CD14-positive monocyte (primary cell): ENCODE measurements at regions not wholly inside any gene's neighbourhood (a gene's known extent, or its start where the extent isn't known, plus 50 kb on each side); places are given as distances from the start of the nearest gene placed in this dataset.

ENCODE experiments used
- DNase-seq, 3 donors: peaks; one replicate each; pipeline ENCODE4 v3.0.0-alpha.2; 2011 to 2022
- H2AFZ ChIP-seq: 2 replicates; pipeline ENCODE4 v1.6.0; 2012; ENCODE audit warnings: mild to moderate bottlenecking, low read depth, low read length, inconsistent platforms; ENCODE audit not compliant: insufficient read depth, poor library complexity, severe bottlenecking
- H3K27ac ChIP-seq, 2 donors: 1 replicate in 1 of 2; 2 replicates in 1 of 2; pipeline ENCODE4 v1.5.1; 2012 to 2013; ENCODE audit warnings: low read length in 2 of 2, control low read depth in 1 of 2, inconsistent platforms in 1 of 2, low read depth in 1 of 2, mild to moderate bottlenecking in 1 of 2
- H3K27me3 ChIP-seq, 2 donors: one replicate each; pipeline versions ENCODE4 v1.6.0 to v1.6.1; 2011 to 2013; ENCODE audit warnings: low read length in 2 of 2; ENCODE audit not compliant: control insufficient read depth in 2 of 2, insufficient read depth in 2 of 2
- H3K36me3 ChIP-seq, 2 donors: replicated peaks in 1 of 2; 1 replicate in 1 of 2; 2 replicates in 1 of 2; pipeline versions ENCODE4 v1.5.1 to v1.6.1; 2012 to 2013; ENCODE audit warnings: low read length in 2 of 2, control low read depth in 1 of 2, inconsistent platforms in 1 of 2, mild to moderate bottlenecking in 1 of 2; ENCODE audit not compliant: insufficient read depth in 2 of 2, control insufficient read depth in 1 of 2
- H3K4me1 ChIP-seq, 2 donors: 1 replicate in 1 of 2; 2 replicates in 1 of 2; pipeline versions ENCODE4 v1.5.1 to v1.6.1; 2012 to 2013; ENCODE audit warnings: low read length in 2 of 2, control low read depth in 1 of 2, inconsistent platforms in 1 of 2, mild to moderate bottlenecking in 1 of 2, moderate library complexity in 1 of 2; ENCODE audit not compliant: insufficient read depth in 2 of 2, control insufficient read depth in 1 of 2
- H3K4me2 ChIP-seq: replicated peaks from 2 replicates; pipeline ENCODE3; 2012; ENCODE audit warnings: low read length, moderate library complexity, mild to moderate bottlenecking; ENCODE audit not compliant: poor library complexity, severe bottlenecking; ENCODE audit errors: extremely low read depth
- H3K4me3 ChIP-seq, 3 experiments: fragments of 200-600 bp in 1 of 3; sonication (generic) in 1 of 3; replicated peaks in 1 of 3; 1 replicate in 2 of 3; 2 replicates in 1 of 3; pipeline ENCODE4 v1.5.1; 2011 to 2013; ENCODE audit warnings: low read length in 3 of 3, mild to moderate bottlenecking in 3 of 3, control low read depth in 2 of 3, low read depth in 2 of 3, inconsistent platforms in 1 of 3, moderate library complexity in 1 of 3
- H3K79me2 ChIP-seq: 2 replicates; pipeline ENCODE4 v1.6.0; 2012; ENCODE audit warnings: mild to moderate bottlenecking, control low read depth, inconsistent platforms, low read length, moderate library complexity; ENCODE audit not compliant: insufficient read depth
- H3K9ac ChIP-seq: 2 replicates; pipeline ENCODE4 v1.6.0; 2017; ENCODE audit warnings: low read length, mild to moderate bottlenecking; ENCODE audit not compliant: insufficient read depth, poor library complexity, severe bottlenecking
- H3K9me3 ChIP-seq, 2 donors: replicated peaks in 1 of 2; 1 replicate in 1 of 2; 2 replicates in 1 of 2; pipeline versions ENCODE4 v1.5.1 to v1.6.1; 2012 to 2013; ENCODE audit warnings: low read length in 2 of 2, control low read depth in 1 of 2; ENCODE audit not compliant: control insufficient read depth in 1 of 2, insufficient read depth in 1 of 2
- H4K20me1 ChIP-seq: 2 replicates; pipeline ENCODE4 v1.6.0; 2012; ENCODE audit warnings: mild to moderate bottlenecking, low read length, control low read depth, moderate library complexity; ENCODE audit not compliant: insufficient read depth
- H3K27ac Mint-ChIP-seq, 7 donors: one replicate each; pipeline ENCODE4 v1.8.0; 2020; ENCODE audit warnings: mild to moderate bottlenecking in 7 of 7, mixed read lengths in 7 of 7, moderate library complexity in 6 of 7, inconsistent platforms in 2 of 7
- H3K27me3 Mint-ChIP-seq, 3 donors: one replicate each; pipeline ENCODE4 v1.8.0; 2021 to 2022; ENCODE audit warnings: low read depth in 3 of 3, mild to moderate bottlenecking in 3 of 3, mixed read lengths in 3 of 3, moderate library complexity in 3 of 3, inconsistent platforms in 1 of 3
- H3K36me3 Mint-ChIP-seq, 2 donors: one replicate each; pipeline ENCODE4 v1.8.0; 2020; ENCODE audit warnings: mixed read lengths in 2 of 2, inconsistent platforms in 1 of 2, mild to moderate bottlenecking in 1 of 2
- H3K4me1 Mint-ChIP-seq: one replicate; pipeline ENCODE4 v1.8.0; 2020; ENCODE audit warnings: mild to moderate bottlenecking, mixed read lengths
- H3K4me3 Mint-ChIP-seq, 2 donors: one replicate each; pipeline ENCODE4 v1.8.0; 2020; ENCODE audit warnings: mild to moderate bottlenecking in 2 of 2, mixed read lengths in 2 of 2, moderate library complexity in 1 of 2
- H3K9me3 Mint-ChIP-seq, 7 donors: one replicate each; pipeline ENCODE4 v1.8.0; 2020 to 2022; ENCODE audit warnings: mixed read lengths in 7 of 7, mild to moderate bottlenecking in 6 of 7, moderate library complexity in 6 of 7, inconsistent platforms in 2 of 7
- WGBS: methylation state at CpG from one replicate; pipeline ENCODE4 v1.1.5; 2013; ENCODE audit warnings: missing lambda C conversion rate; ENCODE audit not compliant: insufficient coverage; 5-methylcytosine and 5-hydroxymethylcytosine counted together
- intact Hi-C, 2 donors: fragments of 100-400 bp; cut with micrococcal nuclease; formaldehyde crosslinking; loops; one replicate each; pipeline versions ENCODE4 v1.15.0 to v1.15.1; 2023
- TF ChIP-seq, protein P1 (sequence below): fragments of 200-600 bp; IDR thresholded peaks from one replicate; pipeline ENCODE4 v1.8.0; 2022; ENCODE audit warnings: antibody characterized with exemption, mild to moderate bottlenecking

DNA sequence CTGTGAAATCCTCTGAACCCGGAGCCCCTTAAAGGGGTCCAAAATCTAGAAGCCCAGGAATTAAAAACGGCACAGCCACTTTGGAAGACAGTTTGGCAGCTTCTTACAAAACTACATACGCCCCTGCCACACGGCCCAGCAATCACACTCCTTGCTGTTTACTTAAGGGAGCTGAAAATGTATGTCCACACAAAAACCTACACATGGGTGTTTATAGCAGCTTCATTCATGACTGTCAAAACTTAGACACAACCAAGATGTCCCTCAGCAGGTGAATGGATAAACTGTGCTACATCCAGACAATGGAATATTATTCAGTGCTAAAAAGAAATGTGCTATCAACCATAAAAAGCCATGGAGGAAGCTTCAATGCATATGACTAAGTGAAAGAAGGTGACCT, 162.5 kb downstream of the NUP210 start:
- Mint-ChIP-seq H3K27me3 (peaks cover 0 to 10% (median 1%) of the 10 kb centered on the region in 3 donors), H3K36me3 (no peaks in the 10 kb centered on the region), H3K9me3 (no peaks in the 10 kb centered on the region), H3K27ac (peak overlapping the region in 1 of 7 donors; percentile 46), H3K4me3 (no peak overlapping the region), H3K4me1 (peaks cover 2% of the 10 kb centered on the region)
- no peak overlapping the region for H3K27ac ChIP-seq
- DNase-seq = no peak
- no peak overlapping the region for H3K4me3 ChIP-seq
- TF ChIP-seq, protein P1, sequence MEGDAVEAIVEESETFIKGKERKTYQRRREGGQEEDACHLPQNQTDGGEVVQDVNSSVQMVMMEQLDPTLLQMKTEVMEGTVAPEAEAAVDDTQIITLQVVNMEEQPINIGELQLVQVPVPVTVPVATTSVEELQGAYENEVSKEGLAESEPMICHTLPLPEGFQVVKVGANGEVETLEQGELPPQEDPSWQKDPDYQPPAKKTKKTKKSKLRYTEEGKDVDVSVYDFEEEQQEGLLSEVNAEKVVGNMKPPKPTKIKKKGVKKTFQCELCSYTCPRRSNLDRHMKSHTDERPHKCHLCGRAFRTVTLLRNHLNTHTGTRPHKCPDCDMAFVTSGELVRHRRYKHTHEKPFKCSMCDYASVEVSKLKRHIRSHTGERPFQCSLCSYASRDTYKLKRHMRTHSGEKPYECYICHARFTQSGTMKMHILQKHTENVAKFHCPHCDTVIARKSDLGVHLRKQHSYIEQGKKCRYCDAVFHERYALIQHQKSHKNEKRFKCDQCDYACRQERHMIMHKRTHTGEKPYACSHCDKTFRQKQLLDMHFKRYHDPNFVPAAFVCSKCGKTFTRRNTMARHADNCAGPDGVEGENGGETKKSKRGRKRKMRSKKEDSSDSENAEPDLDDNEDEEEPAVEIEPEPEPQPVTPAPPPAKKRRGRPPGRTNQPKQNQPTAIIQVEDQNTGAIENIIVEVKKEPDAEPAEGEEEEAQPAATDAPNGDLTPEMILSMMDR = no peak
- H2AFZ ChIP-seq = no peak overlapping the region
- no peaks in the 10 kb centered on the region for H3K9me3 ChIP-seq
- H3K79me2 ChIP-seq = no peaks in the 10 kb centered on the region
- no peaks in the 10 kb centered on the region for H3K36me3 ChIP-seq
- H3K4me1 ChIP-seq = no peaks in the 10 kb centered on the region
- no peak overlapping the region for H3K9ac ChIP-seq
- H3K4me2 ChIP-seq = no peak overlapping the region
- H3K27me3 ChIP-seq = no peaks in the 10 kb centered on the region
- 100% methylated on average over 1 of the region's 4 CpGs for WGBS
- H4K20me1 ChIP-seq = no peaks in the 10 kb centered on the region
- intact Hi-C loops = no loop called here

DNA sequence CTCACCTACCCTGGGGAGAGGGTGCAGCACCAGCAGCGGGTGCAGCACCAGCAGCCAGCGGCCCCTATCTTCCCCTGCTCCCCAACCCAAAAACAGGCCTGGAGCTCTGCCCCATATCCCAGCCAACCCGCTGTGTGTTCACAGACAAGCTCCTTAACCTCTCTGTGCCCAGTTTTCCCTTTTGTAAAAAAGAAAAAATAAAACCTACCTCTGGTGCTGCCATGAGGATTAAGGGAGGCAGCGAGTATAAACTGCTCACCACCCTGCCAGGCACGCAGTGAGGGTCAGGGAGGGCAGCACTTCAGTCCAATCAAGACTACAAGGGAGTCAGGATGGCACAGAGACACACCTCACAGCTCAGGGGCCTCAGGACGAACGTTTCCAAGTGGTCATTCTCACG, 163.3 kb downstream of the NUP210 start:
- Mint-ChIP-seq H3K27me3 (peaks cover 0 to 13% (median 1%) of the 10 kb centered on the region in 3 donors), H3K4me1 (no peaks in the 10 kb centered on the region), H3K27ac (no peak overlapping the region), H3K9me3 (no peaks in the 10 kb centered on the region), H3K36me3 (no peaks in the 10 kb centered on the region), H3K4me3 (no peak overlapping the region)
- Histone ChIP-seq H4K20me1 (no peaks in the 10 kb centered on the region), H3K9ac (no peak overlapping the region), H2AFZ (no peak overlapping the region), H3K9me3 (no peaks in the 10 kb centered on the region), H3K4me2 (no peak overlapping the region), H3K27me3 (no peaks in the 10 kb centered on the region), H3K4me1 (no peaks in the 10 kb centered on the region), H3K4me3 (no peak overlapping the region), H3K36me3 (no peaks in the 10 kb centered on the region), H3K79me2 (no peaks in the 10 kb centered on the region), H3K27ac (no peak overlapping the region)
- intact Hi-C loops = no loop called here
- 90% methylated on average over 5 of the region's 8 CpGs for WGBS
- no peak for DNase-seq
- TF ChIP-seq, protein P1 = no peak
